Activated T-helper 9 cell treated with anti-CD3 and anti-CD28 coated beads, Interleukin-2, amount 50 U/mL, for 16 hours (primary cell): ENCODE measurements at regions not wholly inside any gene's neighbourhood (a gene's known extent, or its start where the extent isn't known, plus 50 kb on each side); places are given as distances from the start of the nearest gene placed in this dataset.

Experiments
- DNase-seq: peaks from one replicate; pipeline ENCODE4 v3.0.0-alpha.2; 2020; ENCODE audit warnings: low read depth

DNA sequence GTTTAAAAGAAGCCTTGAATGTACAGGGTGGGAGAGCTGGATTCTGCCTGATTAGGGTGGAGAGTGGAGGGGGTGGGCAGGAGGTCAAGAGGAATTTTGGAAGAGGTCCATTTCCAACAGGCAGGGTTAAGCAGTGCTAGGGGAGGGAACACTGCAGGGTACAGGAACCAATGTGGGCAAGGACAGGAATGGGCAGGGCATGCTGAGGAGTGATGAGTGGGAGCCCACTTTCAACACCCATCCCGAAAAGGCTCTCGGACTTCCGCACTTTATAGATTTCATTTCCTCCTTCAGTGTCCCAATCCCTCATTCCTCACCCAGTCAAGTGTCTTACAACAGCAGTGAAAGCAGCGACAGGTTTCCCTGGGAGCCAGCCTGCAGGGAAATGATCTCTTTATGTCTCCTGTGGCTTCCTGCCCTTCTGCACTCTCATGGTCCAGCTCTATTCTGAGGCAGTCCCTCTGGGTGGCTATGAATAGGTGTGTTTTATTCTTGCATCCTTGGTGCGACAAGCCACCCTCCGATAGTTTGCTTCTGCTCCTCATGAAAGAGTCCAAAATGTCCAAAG, 50.5 kb upstream of the ZNF507 start:
- DNase-seq, result no peak
